Lower leg skin (tissue), 3 donors: ENCODE measurements at regions not wholly inside any gene's neighbourhood (a gene's known extent, or its start where the extent isn't known, plus 50 kb on each side); places are given as distances from the start of the nearest gene placed in this dataset.

Source experiments
- CTCF ChIP-seq, 3 donors: fragments of 450-650 bp; IDR thresholded peaks; one replicate each; pipeline ENCODE4 v1.5.1; 2016; ENCODE audit warnings: antibody characterized with exemption in 3 of 3, mild to moderate bottlenecking in 3 of 3, moderate library complexity in 2 of 3
- POLR2A ChIP-seq, 2 donors: fragments of 450-650 bp; IDR thresholded peaks; one replicate each; pipeline ENCODE4 v1.6.1; 2016 to 2017; ENCODE audit warnings: antibody characterized with exemption in 2 of 2, mild to moderate bottlenecking in 1 of 2, moderate library complexity in 1 of 2

- TF ChIP-seq POLR2A (IDR thresholded peaks at IDR 0.05) (no peak), CTCF (IDR thresholded peaks at IDR 0.05) (no peak)
Measured at GRCh38 chr20:7171911-7172310, 404.4 kb downstream of the BMP2 start.
